A549 (cell line): ENCODE measurements at regions not wholly inside any gene's neighbourhood (a gene's known extent, or its start where the extent isn't known, plus 50 kb on each side); places are given as distances from the start of the nearest gene placed in this dataset.

ENCODE experiments used
- ATAC-seq, 2 experiments: fragments of 200-7000 bp in 1 of 2; fragments of >200 bp in 1 of 2; cut with Nextera tagmentation in 1 of 2; cut with Tn5 transposase in 1 of 2; 3 replicates each; pipeline versions ENCODE4 v1.8.0 to v1.9.1; 2018 to 2020; ENCODE audit warnings: mild to moderate bottlenecking in 1 of 2, moderate library complexity in 1 of 2
- CTCF ChIA-PET: fragments of 300-600 bp; sonication (Branson Sonifier 250); formaldehyde crosslinking; extraction: SDS; loops from one replicate; lab custom pipeline; 2021; ENCODE audit warnings: antibody characterized with exemption, inconsistent platforms; lab: Yijun Ruan, JAX
- POLR2A ChIA-PET: fragments of 350-600 bp; formaldehyde crosslinking; extraction: SDS; loops from one replicate; lab custom pipeline; 2021; ENCODE audit warnings: antibody characterized with exemption, inconsistent platforms; lab: Yijun Ruan, JAX
- DNase-seq, 2 experiments: peaks; one replicate each; pipeline versions ENCODE4 v3.0.0 to v3.0.0-alpha.2; 2011 to 2016; ENCODE audit warnings: low read depth in 1 of 2, low spot score in 1 of 2
- FAIRE-seq: peaks from 2 replicates; lab custom pipeline; 2011; peaks lifted over from hg19 to GRCh38; lab: Jason Lieb, UNC
- H3K27ac ChIP-seq, 2 experiments: fragments of >200 bp; sonication (Bioruptor Twin); formaldehyde crosslinking; 3 replicates each; pipeline ENCODE4 v1.5.1; 2016 to 2017
- H3K4me1 ChIP-seq: fragments of >200 bp; sonication (Bioruptor Twin); formaldehyde crosslinking; 3 replicates; pipeline ENCODE4 v1.6.1; 2016
- H3K4me2 ChIP-seq: fragments of >200 bp; sonication (Bioruptor Twin); formaldehyde crosslinking; 3 replicates; pipeline ENCODE4 v1.6.1; 2016
- H3K4me3 ChIP-seq: fragments of >200 bp; sonication (Bioruptor Twin); formaldehyde crosslinking; 3 replicates; pipeline ENCODE4 v1.5.1; 2016
- H3K9me3 ChIP-seq: fragments of >200 bp; sonication (Bioruptor Twin); formaldehyde crosslinking; 3 replicates; pipeline ENCODE4 v1.6.1; 2016
- E2F6 ChIP-seq: IDR thresholded peaks from 2 replicates; pipeline ENCODE4 v1.6.1; 2012; ENCODE audit warnings: low read depth, borderline replicate concordance
- FOSL2 ChIP-seq, 2 experiments: fragments of 450-650 bp in 1 of 2; fragments of >200 bp in 1 of 2; sonication (Bioruptor Twin) in 1 of 2; formaldehyde crosslinking; IDR thresholded peaks; 2 replicates each; pipeline versions ENCODE4 v1.5.0 to v1.6.1; 2016 to 2020; ENCODE audit warnings: mild to moderate bottlenecking in 1 of 2, moderate library complexity in 1 of 2
- FOXS1 ChIP-seq: fragments of 250-450 bp; sonication (Bioruptor Pico); IDR thresholded peaks from 2 replicates; pipeline ENCODE4 v1.5.0; 2020; ENCODE audit warnings: mild to moderate bottlenecking, moderate library complexity
- GATA3 ChIP-seq: IDR thresholded peaks from 2 replicates; pipeline ENCODE4 v1.6.1; 2012; ENCODE audit warnings: borderline replicate concordance
- HDAC2 ChIP-seq: fragments of 200-600 bp; sonication (generic); IDR thresholded peaks from 2 replicates; pipeline ENCODE4 v1.6.1; 2016
- HES2 ChIP-seq: fragments of >200 bp; sonication (Bioruptor Twin); formaldehyde crosslinking; IDR thresholded peaks from 2 replicates; pipeline ENCODE4 v1.6.1; 2016
- HOXB13 ChIP-seq: fragments of 250-450 bp; sonication (Bioruptor Pico); IDR thresholded peaks from 2 replicates; pipeline ENCODE4 v1.5.0; 2020; ENCODE audit warnings: low read depth, mild to moderate bottlenecking, moderate library complexity
- JUN ChIP-seq, 2 experiments: fragments of >200 bp; sonication (Bioruptor Twin); formaldehyde crosslinking; IDR thresholded peaks; 2 replicates in 1 of 2; 3 replicates in 1 of 2; pipeline ENCODE4 v1.6.1; 2016 to 2017
- KDM1A ChIP-seq: fragments of 200-600 bp; sonication (generic); IDR thresholded peaks from 2 replicates; pipeline ENCODE4 v1.6.1; 2016; ENCODE audit warnings: low read depth, mild to moderate bottlenecking
- KDM5A ChIP-seq: fragments of 200-600 bp; sonication (generic); IDR thresholded peaks from 2 replicates; pipeline ENCODE4 v1.6.1; 2016; ENCODE audit warnings: antibody characterized with exemption, mild to moderate bottlenecking
- MAFK ChIP-seq: fragments of 450-650 bp; IDR thresholded peaks from 2 replicates; pipeline ENCODE4 v1.6.1; 2014; ENCODE audit not compliant: partially characterized antibody
- MAZ ChIP-seq: fragments of 150-350 bp; IDR thresholded peaks from 2 replicates; pipeline ENCODE4 v1.6.1; 2014; ENCODE audit warnings: antibody characterized with exemption, low read depth, low read length, borderline replicate concordance
- MYC ChIP-seq: IDR thresholded peaks from 2 replicates; pipeline ENCODE4 v1.6.1; 2012; ENCODE audit warnings: mild to moderate bottlenecking, inconsistent platforms, low read length, improper control_type of control experiment, borderline replicate concordance
- NFE2L2 ChIP-seq: fragments of 150-350 bp; conservative IDR thresholded peaks from 2 replicates; pipeline ENCODE4 v1.6.1; 2014; ENCODE audit warnings: low read length
- NPAS2 ChIP-seq: fragments of 250-450 bp; sonication (Bioruptor Pico); IDR thresholded peaks from 2 replicates; pipeline ENCODE4 v1.8.0; 2022; ENCODE audit warnings: mild to moderate bottlenecking, moderate library complexity, borderline replicate concordance
- POLR2A ChIP-seq: IDR thresholded peaks from 2 replicates; pipeline ENCODE4 v1.6.1; 2012; ENCODE audit warnings: mild to moderate bottlenecking, low read length
- POLR2AphosphoS2 ChIP-seq: conservative IDR thresholded peaks from 2 replicates; pipeline ENCODE4 v1.6.1; 2012; ENCODE audit warnings: low read length, improper control_type of control experiment, inconsistent platforms
- RAD21 ChIP-seq, 2 experiments: fragments of >200 bp in 1 of 2; sonication (Bioruptor Twin) in 1 of 2; formaldehyde crosslinking in 1 of 2; IDR thresholded peaks in 1 of 2; conservative IDR thresholded peaks in 1 of 2; 2 replicates in 1 of 2; 3 replicates in 1 of 2; pipeline ENCODE4 v1.6.1; 2012 to 2018; ENCODE audit warnings: inconsistent platforms in 1 of 2
- RCOR1 ChIP-seq: fragments of 150-350 bp; IDR thresholded peaks from 2 replicates; pipeline ENCODE4 v1.6.1; 2014; ENCODE audit warnings: antibody characterized with exemption, low read length, low read depth
- SMC3 ChIP-seq: fragments of >200 bp; sonication (Bioruptor Twin); formaldehyde crosslinking; IDR thresholded peaks from 3 replicates; pipeline ENCODE4 v1.6.1; 2018; ENCODE audit warnings: inconsistent platforms
- TP53 ChIP-seq: fragments of 250-450 bp; sonication (Bioruptor Pico); IDR thresholded peaks from 2 replicates; pipeline ENCODE4 v1.5.0; 2021; ENCODE audit warnings: mild to moderate bottlenecking, moderate library complexity
- ZC3H11A ChIP-seq: fragments of 450-650 bp; IDR thresholded peaks from 2 replicates; pipeline ENCODE4 v1.6.1; 2014; ENCODE audit warnings: antibody characterized with exemption, mild to moderate bottlenecking
- ZSCAN20 ChIP-seq: fragments of 250-450 bp; sonication (Bioruptor Pico); IDR thresholded peaks from 2 replicates; pipeline ENCODE4 v1.8.0; 2022; ENCODE audit warnings: mild to moderate bottlenecking, moderate library complexity
- WGBS: methylation state at CpG from one replicate; pipeline ENCODE4 v1.1.6; 2017; ENCODE audit errors: missing lambda C conversion rate; 5-methylcytosine and 5-hydroxymethylcytosine counted together
- TF ChIP-seq, protein P1 (sequence below): IDR thresholded peaks from 2 replicates; pipeline ENCODE4 v1.6.1; 2012

DNA sequence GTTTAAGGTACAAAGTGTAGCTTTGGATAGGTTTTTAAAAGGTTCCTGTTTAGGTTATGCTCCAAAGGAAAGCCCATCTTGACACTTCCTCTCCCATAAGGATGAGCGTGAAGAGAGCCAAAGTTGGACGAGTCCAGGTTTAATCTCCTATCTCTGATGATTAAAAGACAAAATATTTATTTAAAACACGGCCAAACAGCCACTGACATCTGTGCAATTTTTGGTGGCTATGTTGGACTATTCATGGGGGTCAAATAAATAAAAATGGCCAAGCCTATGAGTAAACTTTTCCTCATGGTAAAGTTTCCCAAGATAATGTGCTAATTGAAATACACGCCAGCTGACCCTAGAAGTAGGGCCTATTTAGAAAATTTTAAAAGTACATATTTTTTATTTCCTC, 69.0 kb upstream of the DOCK9 start:
- WGBS = 15% methylated on average over 4 of the region's 4 CpGs
- H3K4me3 ChIP-seq = no peak overlapping the region
- TF ChIP-seq NPAS2 = no peak
- TF ChIP-seq, all 56 proteins: peak for 0
- no peak for FAIRE-seq
- H3K4me2 ChIP-seq = peak overlapping the region; percentile 65
- H3K4me1 ChIP-seq = peaks cover 26% of the 10 kb centered on the region
- no peaks in the 10 kb centered on the region for H3K9me3 ChIP-seq
- ChIA-PET CTCF (no interaction called here), POLR2A (no interaction called here)
- H3K27ac ChIP-seq = peak overlapping the region; percentile 42 to 82
- ATAC-seq = peak in 1 of 2 experiments; percentile 26; a peak in 2 of 6 replicates
- DNase-seq = no peak

- H3K27ac ChIP-seq = no peak overlapping the region
- H3K4me1 ChIP-seq = peaks cover 47% of the 10 kb centered on the region
- ChIA-PET CTCF (interaction anchor here (1.1 to 1.3 kb wide), 2 partner anchors 17 to 125 kb away, joined by 3 to 4 read pairs; no protein-coding TSS in a partner anchor), POLR2A (no interaction called here)
- no peak overlapping the region for H3K4me3 ChIP-seq
- 95% methylated on average over 7 of the region's 7 CpGs for WGBS
- FAIRE-seq = no peak
- no peak for DNase-seq
- TF ChIP-seq NPAS2 = no peak
- no peak for TF ChIP-seq POLR2A
- TF ChIP-seq NFE2L2 = no peak
- TF ChIP-seq E2F6 = no peak
- no peak for TF ChIP-seq HOXB13
- no peak for TF ChIP-seq GATA3
- no peak for TF ChIP-seq KDM5A
- TF ChIP-seq KDM1A = no peak
- TF ChIP-seq TP53 (CRISPR knock-in tag) = no peak
- TF ChIP-seq SMC3 = no peak
- TF ChIP-seq HES2 = no peak
- TF ChIP-seq ZC3H11A = no peak
- no peak for TF ChIP-seq FOSL2 (IDR thresholded peaks at IDR 0.05)
- TF ChIP-seq FOSL2 (CRISPR knock-in tag; IDR thresholded peaks at IDR 0.05) = no peak
- TF ChIP-seq RAD21 (conservative IDR thresholded peaks at IDR 0.05 in 1 of 2, IDR thresholded peaks at IDR 0.05 in 1 of 2) = no peak
- ATAC-seq = no peak
- H3K9me3 ChIP-seq = no peaks in the 10 kb centered on the region
- H3K4me2 ChIP-seq = no peak overlapping the region
Measured at GRCh38 chr13:99050983-99051488, 73.2 kb upstream of the DOCK9 start.

GRCh38 chr13:99051768-99052455, 74.0 kb upstream of the DOCK9 start:
- H3K27ac ChIP-seq = peak overlapping the region in 1 of 2 experiments; percentile 41; a peak in 1 of 6 replicates
- ChIA-PET CTCF (interaction anchor here (1.3 kb wide), 1 partner anchor 18 kb away, joined by 4 read pairs; no protein-coding TSS in a partner anchor), POLR2A (no interaction called here)
- H3K4me2 ChIP-seq = no peak overlapping the region
- ATAC-seq (no peak), DNase-seq (no peak), FAIRE-seq (no peak)
- H3K9me3 ChIP-seq = no peaks in the 10 kb centered on the region
- H3K4me3 ChIP-seq = no peak overlapping the region
- peaks cover 45% of the 10 kb centered on the region for H3K4me1 ChIP-seq
- TF ChIP-seq NPAS2 (no peak), MAFK (no peak), FOXS1 (no peak), JUN (IDR thresholded peaks at IDR 0.05) (no peak), MAZ (no peak), RAD21 (conservative IDR thresholded peaks at IDR 0.05 in 1 of 2, IDR thresholded peaks at IDR 0.05 in 1 of 2) (no peak), HDAC2 (no peak), RCOR1 (no peak), POLR2A (no peak), ZSCAN20 (CRISPR knock-in tag) (no peak), POLR2AphosphoS2 (no peak), MYC (no peak)
- TF ChIP-seq, protein P1, sequence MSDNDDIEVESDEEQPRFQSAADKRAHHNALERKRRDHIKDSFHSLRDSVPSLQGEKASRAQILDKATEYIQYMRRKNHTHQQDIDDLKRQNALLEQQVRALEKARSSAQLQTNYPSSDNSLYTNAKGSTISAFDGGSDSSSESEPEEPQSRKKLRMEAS = no peak
- 95% methylated on average over 2 of the region's 2 CpGs for WGBS
